ENCODE measurements at regions not wholly inside any gene's neighbourhood (a gene's known extent, or its start where the extent isn't known, plus 50 kb on each side); places are given as distances from the start of the nearest gene placed in this dataset.

GRCh38 chr2:12183032-12183645 lies 436.7 kb downstream of the LPIN1 start:
- TF ChIP-seq CTCF (IDR thresholded peaks at IDR 0.05) (no peak), POLR2A (IDR thresholded peaks at IDR 0.05) (no peak)

Measured in suprapubic skin (tissue), 3 donors.